GM19372 (cell line): ENCODE measurements at regions not wholly inside any gene's neighbourhood (a gene's known extent, or its start where the extent isn't known, plus 50 kb on each side); places are given as distances from the start of the nearest gene placed in this dataset.

ENCODE experiments used
- ATAC-seq: cut with Tn5 transposase; IDR thresholded peaks from one replicate; pipeline ENCODE4 v1.9.1; 2021; ENCODE audit warnings: mild to moderate bottlenecking, low read depth, moderate library complexity; ENCODE audit not compliant: unreplicated experiment

- no peak for ATAC-seq
These were observed 852.1 kb upstream of the SEMA6D start for GRCh38 chr15:46865155-46865554.

GRCh38 chr15:46872286-46872980 lies 844.9 kb upstream of the SEMA6D start:
- ATAC-seq = no peak

- no peak for ATAC-seq
These were observed 844.3 kb upstream of the SEMA6D start for GRCh38 chr15:46872981-46873330.

DNA sequence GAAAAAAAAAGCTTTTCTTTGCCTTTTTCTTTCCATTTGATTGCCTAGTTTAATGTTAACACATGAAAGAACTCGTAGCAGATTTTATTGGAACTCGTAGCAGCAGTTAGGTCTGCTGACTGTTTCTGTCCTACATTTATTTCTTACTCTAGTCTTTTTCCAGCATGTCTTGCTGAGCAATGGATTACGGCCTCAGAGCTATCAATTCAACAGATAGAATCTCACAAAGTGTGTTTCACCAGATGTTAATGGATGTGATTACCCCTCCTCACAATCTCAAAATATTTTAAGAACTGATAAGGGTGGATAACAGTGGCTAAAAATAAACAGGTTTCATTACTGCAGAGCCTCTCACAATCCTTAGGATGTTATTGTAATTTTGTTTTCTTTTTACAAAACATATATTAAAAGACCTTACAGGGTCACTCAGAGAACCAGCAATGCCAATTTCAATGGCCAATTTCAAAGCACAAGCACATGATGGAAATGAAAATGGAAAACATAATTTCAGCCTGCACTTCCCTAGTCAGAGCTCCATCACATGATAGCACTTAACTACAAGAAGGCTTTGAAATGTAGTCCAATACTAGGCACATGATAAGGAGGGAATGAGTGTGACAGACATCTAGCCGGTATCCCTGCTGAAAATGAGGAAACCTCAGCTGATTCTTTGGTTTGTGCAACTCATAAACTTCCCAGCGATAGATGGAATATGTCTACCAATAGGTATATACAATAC lies 838.1 kb upstream of the SEMA6D start:
- no peak for ATAC-seq

DNA sequence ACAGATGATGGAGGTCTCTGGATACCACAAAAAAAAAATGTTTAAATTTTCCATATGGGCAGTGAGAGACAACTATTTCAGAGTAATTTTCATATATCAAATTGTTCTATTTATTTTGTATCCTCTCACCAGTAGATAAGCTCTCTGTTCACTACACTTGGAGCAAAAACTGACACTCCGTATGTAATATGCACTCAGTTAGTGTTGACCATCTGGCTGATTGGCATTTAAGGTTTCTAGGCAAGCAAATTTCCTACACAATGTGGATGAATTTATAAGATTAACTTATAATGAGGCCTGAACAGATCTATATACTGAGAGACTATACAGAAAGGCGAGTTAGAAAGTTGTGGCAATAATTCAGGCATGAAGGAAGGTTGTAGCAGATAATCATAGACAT lies 836.5 kb upstream of the SEMA6D start:
- ATAC-seq = no peak

DNA sequence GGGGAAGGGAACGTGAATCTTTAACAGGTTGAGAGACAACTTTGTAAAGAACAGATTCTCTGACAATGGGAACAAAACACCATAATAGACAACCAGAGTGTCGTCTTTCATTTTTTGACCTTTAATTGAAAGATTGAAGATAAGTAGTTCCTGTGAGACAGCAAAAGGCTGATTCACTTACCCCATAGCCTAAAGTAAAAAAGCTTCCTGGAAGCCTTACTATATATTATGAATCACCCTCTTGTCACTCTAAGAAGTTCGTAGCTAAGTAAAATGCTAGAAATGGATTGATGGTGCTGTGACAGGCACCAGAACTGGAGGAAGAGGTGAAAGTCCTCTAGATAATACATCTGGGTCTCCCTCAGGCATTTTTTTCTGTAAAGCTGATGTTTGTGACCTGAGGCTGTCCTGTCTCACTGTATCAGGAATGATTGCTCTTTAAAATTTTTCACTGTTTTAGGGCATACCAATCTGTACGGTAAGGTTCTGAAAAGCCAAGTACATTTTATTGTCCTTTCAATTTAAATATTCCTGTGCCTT lies 824.6 kb upstream of the SEMA6D start:
- ATAC-seq = no peak

DNA sequence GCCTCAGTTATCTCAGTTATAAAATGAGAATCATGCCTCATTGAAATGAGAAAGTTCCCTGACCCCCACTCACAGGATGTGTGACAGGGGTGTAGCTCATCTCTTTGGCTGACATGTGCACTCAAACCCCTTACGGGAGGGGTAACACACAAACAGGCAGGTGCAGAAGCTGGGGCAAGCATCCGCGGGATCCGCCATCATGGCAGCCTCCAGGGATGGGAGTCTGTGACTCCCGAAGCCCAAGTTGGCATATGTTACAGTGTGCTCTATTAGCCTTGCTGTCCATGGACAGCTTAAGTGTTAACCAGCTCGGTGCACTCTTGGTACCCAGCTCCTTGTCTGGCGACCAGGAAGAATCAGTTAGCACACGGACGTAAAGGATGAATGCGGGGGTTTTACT lies 822.7 kb upstream of the SEMA6D start:
- no peak for ATAC-seq

DNA sequence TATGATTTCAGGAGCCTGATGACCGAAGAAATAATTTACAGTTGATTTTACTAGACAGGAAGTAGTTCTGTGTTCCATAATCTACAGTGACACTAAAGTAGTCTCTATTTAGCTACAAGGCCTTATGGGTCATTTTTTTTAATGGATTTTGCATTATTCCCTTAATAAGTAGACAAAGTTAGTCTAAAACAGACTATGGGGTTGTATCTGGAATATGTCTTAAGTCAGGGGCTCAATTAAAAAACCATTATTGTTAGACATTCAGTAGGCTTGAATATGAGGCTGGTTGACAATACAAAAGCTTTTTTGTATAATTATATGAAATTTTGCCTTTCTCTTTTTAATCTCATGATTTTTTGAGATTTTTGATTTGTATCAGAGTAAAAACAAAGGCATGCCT lies 820.0 kb upstream of the SEMA6D start:
- no peak for ATAC-seq

GRCh38 chr15:46901001-46901400 lies 816.3 kb upstream of the SEMA6D start:
- no peak for ATAC-seq

- no peak for ATAC-seq
These were observed 799.5 kb upstream of the SEMA6D start for GRCh38 chr15:46917721-46918252.

DNA sequence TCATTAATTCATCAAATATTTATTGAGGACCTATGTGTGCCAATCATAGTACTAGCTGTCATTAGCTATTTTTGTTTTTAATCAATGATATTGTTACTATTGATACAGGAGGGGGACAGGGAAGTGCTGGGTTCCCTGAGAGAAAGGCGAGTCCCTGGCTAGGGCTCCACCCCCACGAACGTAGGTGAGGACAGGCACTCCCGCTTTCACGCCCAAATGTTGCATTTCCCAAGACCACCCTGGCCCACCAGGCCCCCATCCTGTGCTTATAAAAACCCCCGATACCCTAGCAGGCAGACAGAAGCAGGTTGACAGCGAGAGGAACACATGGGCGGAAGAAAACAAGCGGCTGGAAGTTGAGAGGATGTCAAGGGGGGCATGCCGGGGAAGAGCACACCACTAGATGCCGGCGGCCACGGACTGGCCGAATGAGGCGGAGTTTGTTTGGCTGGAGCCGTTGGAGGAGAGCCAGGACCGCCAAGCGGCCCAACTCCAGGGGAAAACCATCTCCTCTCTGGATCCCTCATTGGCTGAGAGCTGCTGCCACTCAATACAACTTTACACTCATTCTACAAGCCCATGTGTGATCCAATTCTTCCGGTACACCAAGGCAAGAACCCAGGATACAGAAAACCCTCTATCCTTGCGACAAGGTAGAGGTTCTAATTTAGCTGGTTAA lies 798.7 kb upstream of the SEMA6D start:
- ATAC-seq = no peak

GRCh38 chr15:46921891-46922290 lies 795.4 kb upstream of the SEMA6D start:
- no peak for ATAC-seq

- no peak for ATAC-seq
These were observed 786.9 kb upstream of the SEMA6D start for GRCh38 chr15:46930426-46930825.

GRCh38 chr15:46933332-46933731 lies 784.0 kb upstream of the SEMA6D start:
- no peak for ATAC-seq

- ATAC-seq = no peak
These were observed 782.5 kb upstream of the SEMA6D start for GRCh38 chr15:46934851-46935250.

GRCh38 chr15:46938169-46938568 lies 779.1 kb upstream of the SEMA6D start:
- ATAC-seq = no peak

DNA sequence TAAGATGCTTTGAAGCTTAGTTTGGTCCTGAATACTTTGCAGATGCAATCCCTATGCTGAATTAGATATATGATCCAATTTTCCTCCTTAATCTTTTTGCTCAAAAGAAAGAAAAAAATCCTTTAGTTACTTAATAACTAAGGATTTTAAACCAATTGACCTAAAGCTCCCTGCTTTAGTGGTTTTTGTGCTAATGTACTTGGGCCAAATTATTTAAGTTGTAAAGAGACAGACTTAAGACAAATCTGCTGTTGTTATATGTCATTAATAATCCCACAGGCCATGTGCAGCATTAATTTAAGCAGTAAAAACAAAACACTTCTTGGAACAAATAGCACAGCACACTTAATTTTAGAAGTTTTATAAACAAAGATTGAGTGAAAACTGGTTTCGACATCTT lies 776.1 kb upstream of the SEMA6D start:
- no peak for ATAC-seq

GRCh38 chr15:46946953-46947352 lies 770.4 kb upstream of the SEMA6D start:
- ATAC-seq = no peak

GRCh38 chr15:46955576-46955975 lies 761.7 kb upstream of the SEMA6D start:
- ATAC-seq = no peak

- no peak for ATAC-seq
These were observed 760.8 kb upstream of the SEMA6D start for GRCh38 chr15:46956456-46956855.

DNA sequence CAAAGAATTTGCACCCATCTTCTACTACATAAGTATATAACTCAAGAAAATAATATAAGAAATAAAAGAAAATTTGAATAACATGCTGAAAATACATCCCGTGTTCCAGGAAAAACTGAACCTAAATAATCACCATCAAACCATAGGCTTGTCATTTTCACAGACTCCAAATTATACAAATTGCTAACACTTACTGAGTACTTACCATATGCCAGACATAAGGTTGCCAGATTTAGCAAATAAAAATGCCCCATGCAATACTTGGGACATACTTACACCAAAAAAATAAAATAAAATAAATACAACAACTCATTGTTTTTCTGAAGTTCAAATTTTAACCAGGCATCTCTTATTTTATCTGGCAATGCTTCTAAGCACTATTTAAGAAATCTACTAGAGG lies 760.4 kb upstream of the SEMA6D start:
- ATAC-seq = no peak
